ENCODE measurements at regions not wholly inside any gene's neighbourhood (a gene's known extent, or its start where the extent isn't known, plus 50 kb on each side); places are given as distances from the start of the nearest gene placed in this dataset.
A peak's percentile ranks its signal among the peaks of the same experiment; 100 is the strongest.

- DNase-seq (ENCODE audit: low spot score): peak; percentile 6
Observed at GRCh38 chr13:34750078-34750931, 191.8 kb upstream of the NBEA start.

GRCh38 chr13:34751044-34751443 lies 191.0 kb upstream of the NBEA start:
- DNase-seq (ENCODE audit: low spot score): no peak

- DNase-seq (ENCODE audit: low spot score): no peak
Observed at GRCh38 chr13:34751492-34751891, 190.6 kb upstream of the NBEA start.

GRCh38 chr13:34752283-34752960 lies 189.6 kb upstream of the NBEA start:
- no peak for DNase-seq (ENCODE audit: low spot score)

- no peak for DNase-seq (ENCODE audit: low spot score)
Observed at GRCh38 chr13:34756136-34756535, 185.9 kb upstream of the NBEA start.

- DNase-seq (ENCODE audit: low spot score): no peak
Observed at GRCh38 chr13:34756572-34756971, 185.5 kb upstream of the NBEA start.

- no peak for DNase-seq (ENCODE audit: low spot score)
Observed at GRCh38 chr13:34757441-34757840, 184.6 kb upstream of the NBEA start.

- DNase-seq (ENCODE audit: low spot score): no peak
Observed at GRCh38 chr13:34758628-34759027, 183.4 kb upstream of the NBEA start.

- DNase-seq (ENCODE audit: low spot score): no peak
Observed at GRCh38 chr13:34762312-34762711, 179.8 kb upstream of the NBEA start.

GRCh38 chr13:34764246-34764645 lies 177.8 kb upstream of the NBEA start:
- DNase-seq (ENCODE audit: low spot score): no peak

- no peak for DNase-seq (ENCODE audit: low spot score)
Observed at GRCh38 chr13:34765446-34766180, 176.5 kb upstream of the NBEA start.

GRCh38 chr13:34767778-34768177 lies 174.3 kb upstream of the NBEA start:
- no peak for DNase-seq (ENCODE audit: low spot score)

GRCh38 chr13:34772206-34772605 lies 169.9 kb upstream of the NBEA start:
- no peak for DNase-seq (ENCODE audit: low spot score)

- no peak for DNase-seq (ENCODE audit: low spot score)
Observed at GRCh38 chr13:34772881-34773280, 169.2 kb upstream of the NBEA start.

- DNase-seq (ENCODE audit: low spot score): no peak
Observed at GRCh38 chr13:34776390-34776981, 165.6 kb upstream of the NBEA start.

GRCh38 chr13:34777089-34777913 lies 164.8 kb upstream of the NBEA start:
- DNase-seq (ENCODE audit: low spot score): no peak

GRCh38 chr13:34777914-34778303 lies 164.2 kb upstream of the NBEA start:
- no peak for DNase-seq (ENCODE audit: low spot score)

GRCh38 chr13:34779171-34779570 lies 162.9 kb upstream of the NBEA start:
- no peak for DNase-seq (ENCODE audit: low spot score)

GRCh38 chr13:34793301-34793700 lies 148.8 kb upstream of the NBEA start:
- no peak for DNase-seq (ENCODE audit: low spot score)

- DNase-seq (ENCODE audit: low spot score): no peak
Observed at GRCh38 chr13:34803756-34804155, 138.3 kb upstream of the NBEA start.

GRCh38 chr13:34805347-34805746 lies 136.7 kb upstream of the NBEA start:
- no peak for DNase-seq (ENCODE audit: low spot score)

GRCh38 chr13:34808649-34809048 lies 133.4 kb upstream of the NBEA start:
- no peak for DNase-seq (ENCODE audit: low spot score)
